K562 (cell line): ENCODE measurements at regions not wholly inside any gene's neighbourhood (a gene's known extent, or its start where the extent isn't known, plus 50 kb on each side); places are given as distances from the start of the nearest gene placed in this dataset.

ENCODE experiments used
- ATAC-seq: fragments of 200-7000 bp; cut with Tn5 transposase; 3 replicates; pipeline ENCODE4 v1.9.1; 2020; ENCODE audit warnings: moderate library complexity
- BruUV-seq: library from RNA; stranded (reverse); fragments of 400-500 nt; replicated peaks from 2 replicates; lab custom pipeline; 2021; lab: Mats Ljungman, UMichigan
- CTCF ChIA-PET: fragments of 300-600 bp; formaldehyde crosslinking; extraction: SDS; loops from one replicate; lab custom pipeline; 2021; ENCODE audit warnings: low intra/inter-chr PET ratio; lab: Yijun Ruan, JAX
- POLR2A ChIA-PET: fragments of 300-600, 350-650 bp; sonication (Branson Sonifier 250); formaldehyde crosslinking; extraction: SDS; loops from one replicate; lab custom pipeline; 2021; ENCODE audit warnings: antibody characterized with exemption, inconsistent platforms; lab: Yijun Ruan, JAX
- DNase-seq, 4 experiments: peaks; one replicate each; pipeline versions ENCODE4 v3.0.0 to v3.0.0-alpha.2; 2011 to 2018; ENCODE audit warnings: low spot score in 3 of 4, mixed read lengths in 3 of 4; ENCODE audit errors: extremely low read depth in 1 of 4
- FAIRE-seq: peaks from 2 replicates; lab custom pipeline; 2011; peaks lifted over from hg19 to GRCh38; lab: Jason Lieb, UNC
- H2AFZ ChIP-seq: 2 replicates; pipeline ENCODE4 v1.6.0; 2011; ENCODE audit warnings: low read depth, low read length, control low read depth, inconsistent platforms
- H3K27ac ChIP-seq: fragments of 200-600 bp; 3 replicates; pipeline ENCODE4 v1.8.0; 2011; ENCODE audit warnings: low read depth, mild to moderate bottlenecking, control low read depth, inconsistent platforms, low read length, moderate library complexity, mixed read lengths; ENCODE audit errors: extremely low read depth
- H3K27me3 ChIP-seq, 2 experiments: fragments of 300-600 bp in 1 of 2; 2 replicates in 1 of 2; 3 replicates in 1 of 2; pipeline versions ENCODE4 v1.6.0 to v1.8.0; 2011; ENCODE audit warnings: inconsistent platforms in 2 of 2, low read length in 2 of 2, mild to moderate bottlenecking in 1 of 2, mixed read lengths in 1 of 2, moderate library complexity in 1 of 2; ENCODE audit not compliant: control insufficient read depth in 2 of 2, insufficient read depth in 2 of 2
- H3K36me3 ChIP-seq: fragments of 300-600 bp; 3 replicates; pipeline ENCODE4 v1.8.0; 2011; ENCODE audit warnings: mild to moderate bottlenecking, low read length, inconsistent platforms; ENCODE audit not compliant: control insufficient read depth, insufficient read depth
- H3K4me1 ChIP-seq, 2 experiments: fragments of 200-600 bp in 1 of 2; replicated peaks in 1 of 2; 2 replicates in 1 of 2; 3 replicates in 1 of 2; pipeline versions ENCODE4 v1.5.1 to v1.8.0; 2011; ENCODE audit warnings: inconsistent platforms in 2 of 2, low read length in 2 of 2, mild to moderate bottlenecking in 1 of 2, mixed read lengths in 1 of 2, moderate library complexity in 1 of 2; ENCODE audit not compliant: control insufficient read depth in 2 of 2, insufficient read depth in 2 of 2
- H3K4me2 ChIP-seq: 2 replicates; pipeline ENCODE4 v1.6.1; 2011; ENCODE audit warnings: low read length, control low read depth, inconsistent platforms, mixed read lengths; ENCODE audit not compliant: insufficient read depth
- H3K4me3 ChIP-seq: fragments of 200-600 bp; sonication (generic), shearing (Covaris generic); 2 replicates; pipeline ENCODE4 v1.5.1; 2016; ENCODE audit warnings: control low read depth, inconsistent platforms
- H3K79me2 ChIP-seq: fragments of 200-600 bp; 3 replicates; pipeline ENCODE4 v1.8.0; 2011; ENCODE audit warnings: low read length, inconsistent platforms; ENCODE audit not compliant: control insufficient read depth, insufficient read depth
- H3K9ac ChIP-seq, 2 experiments: 2 replicates each; pipeline versions ENCODE4 v1.6.0 to v1.6.1; 2011; ENCODE audit warnings: low read depth in 2 of 2, low read length in 2 of 2, control low read depth in 1 of 2, inconsistent platforms in 1 of 2, mild to moderate bottlenecking in 1 of 2, mixed read lengths in 1 of 2; ENCODE audit not compliant: insufficient read depth in 1 of 2
- H3K9me1 ChIP-seq: one replicate; pipeline ENCODE4 v1.6.0; 2011; ENCODE audit warnings: inconsistent platforms, mild to moderate bottlenecking, low read length, moderate library complexity; ENCODE audit not compliant: control insufficient read depth, insufficient read depth
- H3K9me3 ChIP-seq: replicated peaks from 2 replicates; pipeline ENCODE4 v1.5.1; 2011; ENCODE audit warnings: low read depth, low read length, inconsistent platforms; ENCODE audit not compliant: control insufficient read depth, insufficient read depth
- H4K20me1 ChIP-seq: replicated peaks from 2 replicates; pipeline ENCODE4 v1.6.1; 2011; ENCODE audit warnings: low read length, inconsistent platforms, mixed read lengths; ENCODE audit not compliant: control insufficient read depth, insufficient read depth
- BRD9 ChIP-seq: fragments of 450-650 bp; IDR thresholded peaks from 2 replicates; pipeline ENCODE4 v1.6.1; 2018; ENCODE audit warnings: low read depth; ENCODE audit not compliant: partially characterized antibody
- GTF2E2 ChIP-seq: fragments of 200-800 bp; sonication (Bioruptor generic); IDR thresholded peaks from 2 replicates; pipeline ENCODE4 v1.6.1; 2016; ENCODE audit warnings: missing genetic modification characterization, missing compliant biosample characterization
- HNRNPLL ChIP-seq: fragments of 200-400 bp; formaldehyde crosslinking; IDR thresholded peaks from 2 replicates; pipeline ENCODE4 v1.6.1; 2017; ENCODE audit warnings: low read length, low read depth, mild to moderate bottlenecking; ENCODE audit not compliant: poor library complexity, severe bottlenecking
- MBD1 ChIP-seq: fragments of 250-450 bp; sonication (Bioruptor Pico); IDR thresholded peaks from 2 replicates; pipeline ENCODE4 v1.8.0; 2022; ENCODE audit warnings: inconsistent platforms
- NCOA4 ChIP-seq: fragments of 450-650 bp; IDR thresholded peaks from 2 replicates; pipeline ENCODE4 v1.6.1; 2018; ENCODE audit warnings: mild to moderate bottlenecking; ENCODE audit not compliant: partially characterized antibody
- PRMT5 ChIP-seq: sonication (generic); formaldehyde crosslinking; IDR thresholded peaks from 2 replicates; pipeline ENCODE4 v1.5.0; 2020; ENCODE audit warnings: missing genetic modification reagents
- SIN3A ChIP-seq, 2 experiments: fragments of 150-350 bp in 1 of 2; IDR thresholded peaks; 2 replicates each; pipeline ENCODE4 v1.6.1; 2011 to 2016; ENCODE audit warnings: borderline replicate concordance in 2 of 2, low read depth in 2 of 2, low read length in 2 of 2, mild to moderate bottlenecking in 2 of 2, moderate library complexity in 2 of 2; ENCODE audit not compliant: control insufficient read depth in 1 of 2
- TAL1 ChIP-seq: fragments of 450-650 bp; IDR thresholded peaks from 2 replicates; pipeline ENCODE4 v1.6.1; 2016; ENCODE audit warnings: mild to moderate bottlenecking
- TCFL5 ChIP-seq: fragments of 250-450 bp; sonication (Bioruptor Pico); conservative IDR thresholded peaks from 2 replicates; pipeline ENCODE4 v1.6.1; 2021; ENCODE audit warnings: mild to moderate bottlenecking, moderate library complexity, matching md5 sums
- TFE3 ChIP-seq: fragments of 450-650 bp; formaldehyde crosslinking; IDR thresholded peaks from 2 replicates; pipeline ENCODE4 v1.4.0; 2020; ENCODE audit warnings: mild to moderate bottlenecking, mixed read lengths
- ZNF23 ChIP-seq: fragments of 250-450 bp; sonication (Bioruptor Pico); IDR thresholded peaks from 2 replicates; pipeline ENCODE4 v1.4.0; 2020; ENCODE audit warnings: mild to moderate bottlenecking
- ZNF41 ChIP-seq: fragments of 250-450 bp; sonication (Bioruptor Pico); conservative IDR thresholded peaks from 2 replicates; pipeline ENCODE4 v1.4.0; 2020; ENCODE audit warnings: mild to moderate bottlenecking
- ZNF79 ChIP-seq: fragments of 250-450 bp; sonication (Bioruptor Pico); IDR thresholded peaks from 2 replicates; pipeline ENCODE4 v1.4.0; 2020; ENCODE audit warnings: low read depth, mild to moderate bottlenecking, moderate library complexity
- WGBS: fragments of 100-300 bp; shearing (Covaris generic); methylation state at CpG from one replicate; pipeline ENCODE4 v1.1.6; 2016; ENCODE audit warnings: low coverage, mixed read lengths; ENCODE audit not compliant: insufficient coverage; ENCODE audit errors: missing lambda C conversion rate; 5-methylcytosine and 5-hydroxymethylcytosine counted together
- in situ Hi-C: fragments of 300-500 bp; cut with MboI; formaldehyde crosslinking; loops from 4 replicates; pipeline ENCODE4 v1.15.0; 2018; ENCODE audit warnings: inconsistent platforms, mixed read lengths
- intact Hi-C: fragments of 100-400 bp; cut with micrococcal nuclease; formaldehyde crosslinking; loops from 2 replicates; pipeline ENCODE4 v1.14.2; 2022
- TF ChIP-seq, protein P1 (sequence below): sonication (generic); formaldehyde crosslinking; IDR thresholded peaks from 2 replicates; pipeline ENCODE4 v1.8.0; 2023; ENCODE audit warnings: mild to moderate bottlenecking, missing genetic modification reagents

- Histone ChIP-seq H3K9ac (no peak overlapping the region), H3K36me3 (no peaks in the 10 kb centered on the region), H3K4me3 (no peak overlapping the region), H3K4me1 (no peaks in the 10 kb centered on the region), H3K27me3 (no peaks in the 10 kb centered on the region), H3K79me2 (no peaks in the 10 kb centered on the region), H3K9me3 (no peaks in the 10 kb centered on the region; the same call in 1 of the 2 replicates), H2AFZ (no peak overlapping the region), H3K27ac (no peak overlapping the region), H4K20me1 (no peaks in the 10 kb centered on the region), H3K9me1 (no peaks in the 10 kb centered on the region), H3K4me2 (no peak overlapping the region)
- FAIRE-seq = no peak
- in situ Hi-C loops = no loop called here
- ChIA-PET POLR2A (no interaction called here), CTCF (no interaction called here)
- 0% methylated on average over 2 of the region's 2 CpGs for WGBS
- no peak for ATAC-seq
- intact Hi-C loops = no loop called here
- no peak for DNase-seq
- BruUV-seq = no TSS peak
- no peak for TF ChIP-seq ZNF79
- no peak for TF ChIP-seq PRMT5 (CRISPR knock-in tag)
- TF ChIP-seq TCFL5 (CRISPR knock-in tag) = no peak
- no peak for TF ChIP-seq TAL1
- TF ChIP-seq SIN3A (IDR thresholded peaks at IDR 0.05; ENCODE audit: borderline replicate concordance in 2 of 2, control insufficient read depth in 1 of 2, low read depth in 2 of 2, low read length in 2 of 2) = no peak
- no peak for TF ChIP-seq GTF2E2 (tag)
- TF ChIP-seq ZNF41 (CRISPR knock-in tag) = no peak
- TF ChIP-seq TFE3 (CRISPR knock-in tag) = no peak
- TF ChIP-seq NCOA4 = no peak
- no peak for TF ChIP-seq ZNF23
- TF ChIP-seq HNRNPLL = no peak
- TF ChIP-seq, protein P1, sequence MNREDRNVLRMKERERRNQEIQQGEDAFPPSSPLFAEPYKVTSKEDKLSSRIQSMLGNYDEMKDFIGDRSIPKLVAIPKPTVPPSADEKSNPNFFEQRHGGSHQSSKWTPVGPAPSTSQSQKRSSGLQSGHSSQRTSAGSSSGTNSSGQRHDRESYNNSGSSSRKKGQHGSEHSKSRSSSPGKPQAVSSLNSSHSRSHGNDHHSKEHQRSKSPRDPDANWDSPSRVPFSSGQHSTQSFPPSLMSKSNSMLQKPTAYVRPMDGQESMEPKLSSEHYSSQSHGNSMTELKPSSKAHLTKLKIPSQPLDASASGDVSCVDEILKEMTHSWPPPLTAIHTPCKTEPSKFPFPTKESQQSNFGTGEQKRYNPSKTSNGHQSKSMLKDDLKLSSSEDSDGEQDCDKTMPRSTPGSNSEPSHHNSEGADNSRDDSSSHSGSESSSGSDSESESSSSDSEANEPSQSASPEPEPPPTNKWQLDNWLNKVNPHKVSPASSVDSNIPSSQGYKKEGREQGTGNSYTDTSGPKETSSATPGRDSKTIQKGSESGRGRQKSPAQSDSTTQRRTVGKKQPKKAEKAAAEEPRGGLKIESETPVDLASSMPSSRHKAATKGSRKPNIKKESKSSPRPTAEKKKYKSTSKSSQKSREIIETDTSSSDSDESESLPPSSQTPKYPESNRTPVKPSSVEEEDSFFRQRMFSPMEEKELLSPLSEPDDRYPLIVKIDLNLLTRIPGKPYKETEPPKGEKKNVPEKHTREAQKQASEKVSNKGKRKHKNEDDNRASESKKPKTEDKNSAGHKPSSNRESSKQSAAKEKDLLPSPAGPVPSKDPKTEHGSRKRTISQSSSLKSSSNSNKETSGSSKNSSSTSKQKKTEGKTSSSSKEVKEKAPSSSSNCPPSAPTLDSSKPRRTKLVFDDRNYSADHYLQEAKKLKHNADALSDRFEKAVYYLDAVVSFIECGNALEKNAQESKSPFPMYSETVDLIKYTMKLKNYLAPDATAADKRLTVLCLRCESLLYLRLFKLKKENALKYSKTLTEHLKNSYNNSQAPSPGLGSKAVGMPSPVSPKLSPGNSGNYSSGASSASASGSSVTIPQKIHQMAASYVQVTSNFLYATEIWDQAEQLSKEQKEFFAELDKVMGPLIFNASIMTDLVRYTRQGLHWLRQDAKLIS (CRISPR knock-in tag) = no peak
- no peak for TF ChIP-seq MBD1 (CRISPR knock-in tag)
- TF ChIP-seq BRD9 = no peak
Observed at GRCh38 chr5:8905021-8905420, 640.9 kb downstream of the SEMA5A start.
